ENCODE measurements at regions not wholly inside any gene's neighbourhood (a gene's known extent, or its start where the extent isn't known, plus 50 kb on each side); places are given as distances from the start of the nearest gene placed in this dataset.

GRCh38 chr3:84074767-84075166 is 884.0 kb upstream of the CADM2 start:
- DNase-seq (ENCODE audit: low read depth) = no peak

- no peak for DNase-seq (ENCODE audit: low read depth)
Observed at GRCh38 chr3:84077479-84077878, 881.3 kb upstream of the CADM2 start.

- DNase-seq (ENCODE audit: low read depth) = no peak
Observed at GRCh38 chr3:84082726-84083125, 876.1 kb upstream of the CADM2 start.

GRCh38 chr3:84092907-84093306 is 865.9 kb upstream of the CADM2 start:
- no peak for DNase-seq (ENCODE audit: low read depth)

GRCh38 chr3:84096188-84096587 is 862.6 kb upstream of the CADM2 start:
- no peak for DNase-seq (ENCODE audit: low read depth)

GRCh38 chr3:84100861-84101260 is 857.9 kb upstream of the CADM2 start:
- DNase-seq (ENCODE audit: low read depth) = no peak

GRCh38 chr3:84108442-84108971 is 850.3 kb upstream of the CADM2 start:
- DNase-seq (ENCODE audit: low read depth) = no peak

- no peak for DNase-seq (ENCODE audit: low read depth)
Observed at GRCh38 chr3:84109911-84110310, 848.9 kb upstream of the CADM2 start.

- no peak for DNase-seq (ENCODE audit: low read depth)
Observed at GRCh38 chr3:84110787-84111186, 848.0 kb upstream of the CADM2 start.

GRCh38 chr3:84125201-84125721 is 833.5 kb upstream of the CADM2 start:
- DNase-seq (ENCODE audit: low read depth) = no peak

- no peak for DNase-seq (ENCODE audit: low read depth)
Observed at GRCh38 chr3:84125760-84126159, 833.0 kb upstream of the CADM2 start.

- DNase-seq (ENCODE audit: low read depth) = no peak
Observed at GRCh38 chr3:84126160-84126559, 832.6 kb upstream of the CADM2 start.

GRCh38 chr3:84128024-84128423 is 830.8 kb upstream of the CADM2 start:
- DNase-seq (ENCODE audit: low read depth) = no peak

- no peak for DNase-seq (ENCODE audit: low read depth)
Observed at GRCh38 chr3:84136425-84136824, 822.4 kb upstream of the CADM2 start.

- no peak for DNase-seq (ENCODE audit: low read depth)
Observed at GRCh38 chr3:84140631-84141030, 818.2 kb upstream of the CADM2 start.

- no peak for DNase-seq (ENCODE audit: low read depth)
Observed at GRCh38 chr3:84141571-84141970, 817.2 kb upstream of the CADM2 start.

GRCh38 chr3:84165328-84165727 is 793.5 kb upstream of the CADM2 start:
- DNase-seq (ENCODE audit: low read depth) = no peak

- DNase-seq (ENCODE audit: low read depth) = no peak
Observed at GRCh38 chr3:84175449-84175848, 783.3 kb upstream of the CADM2 start.

- no peak for DNase-seq (ENCODE audit: low read depth)
Observed at GRCh38 chr3:84184937-84185336, 773.9 kb upstream of the CADM2 start.

- no peak for DNase-seq (ENCODE audit: low read depth)
Observed at GRCh38 chr3:84194029-84194428, 764.8 kb upstream of the CADM2 start.

- DNase-seq (ENCODE audit: low read depth) = no peak
Observed at GRCh38 chr3:84209474-84209873, 749.3 kb upstream of the CADM2 start.

- no peak for DNase-seq (ENCODE audit: low read depth)
Observed at GRCh38 chr3:84223512-84223911, 735.3 kb upstream of the CADM2 start.

- DNase-seq (ENCODE audit: low read depth) = no peak
Observed at GRCh38 chr3:84224262-84224661, 734.5 kb upstream of the CADM2 start.

GRCh38 chr3:84236261-84236660 is 722.5 kb upstream of the CADM2 start:
- DNase-seq (ENCODE audit: low read depth) = no peak

- DNase-seq (ENCODE audit: low read depth) = no peak
Observed at GRCh38 chr3:84245789-84246188, 713.0 kb upstream of the CADM2 start.
